ENCODE measurements at regions not wholly inside any gene's neighbourhood (a gene's known extent, or its start where the extent isn't known, plus 50 kb on each side); places are given as distances from the start of the nearest gene placed in this dataset.

GRCh38 chr14:44149597-44149996 lies 357.5 kb downstream of the FSCB start:
- DNase-seq (ENCODE audit: low spot score): peak; percentile 67

DNA sequence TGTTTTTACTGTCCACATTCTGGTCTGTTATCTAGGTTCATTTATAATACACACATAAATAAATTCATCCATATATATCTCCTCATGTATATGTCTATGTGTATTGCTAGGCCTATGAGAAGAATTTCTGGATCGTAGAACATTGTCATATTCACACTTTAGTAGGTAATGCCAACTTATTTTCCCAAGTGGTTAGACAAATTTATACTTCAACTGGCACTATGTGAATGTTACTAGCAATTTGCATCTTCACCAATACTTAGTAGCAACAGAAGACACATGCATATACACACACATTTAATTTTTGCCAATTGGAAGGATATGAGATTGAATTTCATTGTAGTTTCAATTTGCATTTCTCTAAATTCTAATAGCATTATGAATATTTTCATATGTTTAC lies 365.1 kb downstream of the FSCB start:
- no peak for DNase-seq (ENCODE audit: low spot score)

GRCh38 chr14:44135972-44136371 lies 371.1 kb downstream of the FSCB start:
- no peak for DNase-seq (ENCODE audit: low spot score)

DNA sequence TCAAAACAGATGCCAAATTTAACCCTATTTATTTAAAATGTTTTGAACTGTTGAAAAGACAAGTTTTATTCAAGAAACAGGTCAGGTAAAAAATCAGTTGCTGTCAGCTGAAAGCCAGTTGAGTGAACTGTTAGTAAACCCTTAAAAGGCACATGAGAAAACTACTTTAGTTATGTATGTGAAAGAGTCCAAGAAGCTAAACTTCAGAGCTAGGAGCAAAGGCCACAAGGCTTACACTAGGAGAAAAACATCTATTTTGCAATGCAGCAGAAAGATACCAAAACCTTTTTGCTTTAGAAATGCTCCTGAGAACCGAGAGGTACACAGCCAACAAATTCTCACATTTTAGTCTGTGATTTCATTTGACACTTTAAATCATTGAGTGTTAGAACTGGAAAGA lies 375.2 kb downstream of the FSCB start:
- no peak for DNase-seq (ENCODE audit: low spot score)

DNA sequence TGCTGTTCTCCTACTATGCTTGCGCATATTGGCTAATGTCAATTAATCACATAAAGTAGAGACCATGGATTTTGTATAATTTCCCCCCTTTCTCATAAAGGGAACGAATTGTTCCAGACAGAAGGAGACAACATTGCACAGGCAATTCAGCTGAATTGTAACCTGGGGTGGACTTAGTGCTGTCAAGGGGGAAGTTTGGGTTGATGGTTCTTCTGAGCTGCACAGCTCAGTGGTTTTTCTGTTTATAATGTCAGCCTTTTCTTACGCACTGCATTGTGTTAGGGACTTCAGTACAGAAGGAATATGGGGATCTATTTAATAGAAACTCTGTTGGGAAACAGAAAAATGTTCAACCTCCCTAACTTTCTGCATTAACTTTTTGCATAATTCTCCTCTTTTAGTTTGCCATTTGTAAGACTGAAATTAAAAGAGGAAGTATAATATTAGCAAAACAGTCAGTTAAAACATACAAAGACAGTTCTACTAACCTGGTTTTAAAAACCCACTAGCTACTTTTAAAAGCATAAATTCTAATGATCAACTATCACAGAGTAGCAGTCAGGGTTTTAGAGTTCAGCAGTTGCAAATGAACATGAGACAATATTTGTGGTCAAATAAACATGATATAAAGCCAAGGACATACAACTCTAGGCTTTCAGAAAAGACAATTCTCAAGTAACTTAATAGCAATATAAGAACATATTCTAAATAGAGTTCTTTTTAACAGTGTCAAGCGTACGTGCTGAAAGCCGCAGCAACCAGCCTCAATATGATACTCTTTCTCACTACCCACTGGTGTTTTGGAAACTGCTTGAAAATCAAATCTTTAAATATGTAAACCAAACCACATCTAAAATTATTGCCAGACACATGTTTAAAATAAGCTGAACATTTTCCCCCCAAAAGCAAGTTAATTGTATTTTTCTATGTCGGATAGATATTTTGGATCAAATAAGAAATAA lies 393.0 kb downstream of the FSCB start:
- DNase-seq (ENCODE audit: low spot score): no peak

DNA sequence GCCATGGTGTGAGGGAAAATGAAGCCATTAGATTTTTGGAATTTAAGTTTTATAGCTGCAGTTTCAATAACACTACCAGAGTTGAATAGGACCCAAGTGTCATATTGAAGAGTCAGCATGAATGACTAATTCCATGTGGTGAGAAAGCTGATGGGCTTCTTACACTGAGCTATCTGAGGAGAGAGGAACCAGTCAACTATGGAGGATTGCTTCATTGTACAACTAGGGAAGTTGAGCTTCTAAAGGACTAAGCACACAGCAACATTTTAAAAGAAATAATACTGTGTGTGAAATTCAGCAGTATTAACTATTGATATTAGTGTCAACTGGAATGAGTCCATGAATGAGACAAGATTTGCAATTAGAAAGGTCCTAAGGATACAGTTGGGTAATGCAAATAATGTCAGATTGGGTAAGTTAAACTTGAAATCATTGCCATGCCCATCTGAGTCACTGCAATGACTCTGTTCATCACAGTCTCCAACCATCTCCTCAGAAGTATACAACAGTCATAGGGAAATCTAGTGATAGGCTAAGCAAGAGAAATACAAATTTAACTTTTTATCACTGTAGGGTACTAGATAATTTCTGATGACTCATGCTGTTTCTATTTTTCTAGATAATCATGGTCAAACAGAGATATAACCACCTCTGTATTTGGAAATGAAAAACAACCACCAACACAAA lies 394.2 kb downstream of the FSCB start:
- no peak for DNase-seq (ENCODE audit: low spot score)

DNA sequence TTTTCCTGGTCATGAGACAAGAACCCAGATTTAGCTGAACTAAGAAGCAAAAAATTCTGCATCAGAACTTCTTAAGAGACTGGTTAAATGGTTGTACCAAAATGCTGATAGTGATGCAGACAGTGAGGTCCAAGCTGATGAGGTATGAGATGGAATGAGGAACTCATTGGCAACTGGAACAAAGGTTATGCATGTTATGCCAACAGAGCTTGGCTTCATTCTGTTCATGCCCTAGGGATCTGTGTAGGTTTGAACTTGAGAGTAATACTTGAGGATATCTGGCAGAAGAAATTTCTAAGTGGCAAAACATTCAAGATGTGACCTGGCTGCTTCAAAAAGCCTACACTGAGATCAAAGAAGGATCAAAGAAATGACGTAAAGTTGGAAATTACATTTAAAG lies 398.0 kb downstream of the FSCB start:
- no peak for DNase-seq (ENCODE audit: low spot score)

DNA sequence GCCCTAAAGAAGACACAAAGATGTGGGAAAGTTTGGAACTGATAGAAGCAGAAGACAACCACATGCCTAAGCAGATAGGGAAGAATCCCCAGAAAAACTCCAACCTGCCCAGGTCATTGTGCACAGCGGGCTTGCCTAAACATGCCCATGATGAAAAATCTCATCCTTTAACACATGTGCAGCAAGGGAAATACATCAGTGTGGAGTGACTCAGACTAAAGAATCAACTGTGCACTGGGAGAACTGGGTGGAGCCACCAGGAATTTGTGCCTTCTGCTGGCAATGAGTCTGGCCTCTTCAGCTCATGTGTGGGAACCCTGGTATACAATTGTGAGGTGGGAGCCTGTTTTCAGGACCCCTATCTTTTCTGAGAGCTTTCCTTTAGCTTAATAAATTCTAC lies 398.5 kb downstream of the FSCB start:
- DNase-seq (ENCODE audit: low spot score): no peak

- no peak for DNase-seq (ENCODE audit: low spot score)
Measured at GRCh38 chr14:44107156-44107555, 399.9 kb downstream of the FSCB start.

GRCh38 chr14:44099743-44100488 lies 407.2 kb downstream of the FSCB start:
- no peak for DNase-seq (ENCODE audit: low spot score)

- DNase-seq (ENCODE audit: low spot score): no peak
Measured at GRCh38 chr14:44081146-44081545, 425.9 kb downstream of the FSCB start.

DNA sequence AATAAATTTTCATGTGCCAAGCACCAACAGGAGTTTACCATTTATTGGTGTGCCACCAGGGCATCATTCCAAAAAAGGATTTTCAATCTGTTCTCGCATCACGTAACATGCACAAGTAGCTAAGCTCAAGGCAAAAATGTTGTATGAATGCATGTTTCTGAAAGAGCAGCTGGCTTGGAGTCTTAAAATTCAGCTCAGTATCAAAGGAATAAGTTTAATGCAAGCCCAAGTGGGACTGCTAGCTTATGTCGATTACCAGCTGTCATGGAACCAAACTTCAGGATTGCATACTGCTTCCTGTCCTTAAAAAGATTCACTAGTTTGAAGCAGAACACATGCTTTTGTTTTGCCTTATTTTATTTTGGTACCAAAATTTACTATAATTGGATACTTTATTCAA lies 437.0 kb downstream of the FSCB start:
- no peak for DNase-seq (ENCODE audit: low spot score)

DNA sequence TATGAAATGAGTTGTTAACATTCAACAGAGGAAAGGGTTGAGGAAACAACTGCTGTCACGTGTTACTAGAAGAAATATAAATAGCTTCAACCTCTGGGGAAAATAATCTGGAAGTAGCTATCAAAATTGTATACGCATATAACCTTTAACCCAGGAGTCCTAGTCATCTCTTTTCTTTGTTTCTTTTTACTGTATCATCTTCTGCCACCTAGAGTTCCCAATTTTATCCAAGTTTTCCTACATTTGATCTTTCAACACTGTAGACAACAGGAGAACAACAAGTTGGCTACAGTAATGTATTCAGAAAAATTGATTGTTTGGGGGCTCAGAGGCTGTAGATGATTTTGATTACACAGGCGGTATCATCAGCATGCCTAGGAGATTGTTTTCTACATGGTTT lies 453.7 kb downstream of the FSCB start:
- DNase-seq (ENCODE audit: low spot score): no peak

- no peak for DNase-seq (ENCODE audit: low spot score)
Measured at GRCh38 chr14:44041700-44042099, 465.4 kb downstream of the FSCB start.

GRCh38 chr14:44040561-44040960 lies 466.5 kb downstream of the FSCB start:
- DNase-seq (ENCODE audit: low spot score): no peak

DNA sequence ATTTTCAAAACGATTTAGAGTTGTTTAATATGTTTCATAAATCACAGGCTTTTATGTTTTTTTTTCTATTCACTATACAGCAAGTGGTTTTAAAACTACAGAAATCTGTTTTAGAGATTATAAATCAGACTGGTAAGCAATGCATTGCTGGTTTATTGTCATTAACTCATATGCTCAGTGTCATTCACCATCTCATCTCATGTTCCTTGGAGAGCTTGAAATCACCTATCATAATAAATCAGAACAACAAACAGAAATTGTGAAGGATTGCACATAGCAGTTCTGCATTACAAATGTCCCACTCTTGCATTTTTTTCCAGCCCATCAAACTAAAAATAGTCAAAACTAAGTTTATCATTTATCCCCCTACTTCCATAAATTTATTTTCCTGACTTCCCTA lies 470.8 kb downstream of the FSCB start:
- no peak for DNase-seq (ENCODE audit: low spot score)

GRCh38 chr14:44035707-44036106 lies 471.4 kb downstream of the FSCB start:
- DNase-seq (ENCODE audit: low spot score): no peak

DNA sequence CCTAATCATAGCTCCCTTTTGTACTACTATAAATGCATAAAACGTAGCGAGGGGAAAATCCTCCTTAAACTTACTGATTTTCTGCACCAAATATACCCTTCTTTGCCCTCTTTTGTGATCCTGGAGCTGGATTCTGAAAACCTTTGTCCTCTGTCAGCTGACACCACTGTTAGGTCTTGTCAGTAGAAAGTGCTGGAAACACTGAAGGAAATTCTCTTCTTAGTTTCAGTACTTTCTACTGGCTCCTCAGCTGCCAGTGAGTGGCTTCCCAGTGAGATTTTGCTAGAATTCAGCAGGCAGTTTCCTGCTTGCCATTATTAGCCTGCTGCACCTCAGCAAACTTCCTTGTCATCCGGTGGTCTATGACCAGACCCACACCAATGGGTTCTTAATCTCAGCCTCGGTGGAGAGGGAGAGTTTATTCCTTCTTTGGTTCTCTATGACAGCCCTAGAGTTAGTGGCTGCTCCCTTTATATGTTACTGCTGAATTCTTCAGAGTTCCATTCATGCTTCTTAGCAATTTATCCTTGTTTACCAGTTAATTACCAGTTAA lies 476.2 kb downstream of the FSCB start:
- peak; percentile 22 for DNase-seq (ENCODE audit: low spot score)

DNA sequence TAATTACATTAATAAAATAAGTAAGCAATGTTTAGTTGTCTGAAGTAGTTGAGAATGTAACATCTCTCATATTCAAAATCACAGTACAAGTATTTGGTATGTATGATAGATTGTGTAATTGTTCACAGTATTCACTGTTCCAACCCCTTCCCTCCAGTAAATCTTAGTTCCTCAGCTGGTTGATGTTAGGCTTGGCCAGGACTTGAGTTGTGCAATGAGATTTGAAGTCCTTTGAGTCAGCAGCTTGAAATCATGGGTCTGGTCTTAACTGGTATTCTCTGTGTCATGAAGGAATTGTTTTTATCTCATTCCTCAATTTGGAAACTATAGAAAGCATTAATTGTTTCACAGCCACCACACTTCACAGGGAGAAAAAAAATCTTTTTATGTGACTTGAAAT lies 477.1 kb downstream of the FSCB start:
- DNase-seq (ENCODE audit: low spot score): no peak

DNA sequence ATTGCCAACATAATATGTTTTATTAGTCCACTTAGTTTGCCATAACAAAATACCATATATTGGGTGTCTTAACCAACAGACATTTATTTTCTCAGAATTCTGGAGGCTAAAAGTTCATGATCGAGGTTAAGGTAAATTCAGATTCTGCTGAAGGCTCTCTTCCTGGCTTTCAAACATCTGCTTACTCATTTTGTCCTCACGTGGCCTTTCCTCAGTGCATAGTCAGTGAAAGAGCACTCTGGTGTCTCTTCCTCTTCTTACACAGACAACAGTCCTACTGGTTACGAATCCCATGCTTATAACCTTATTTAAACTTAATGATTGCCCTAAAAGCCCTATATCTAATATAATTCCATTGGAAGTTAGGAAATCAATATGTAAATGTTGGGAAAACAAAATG lies 479.7 kb downstream of the FSCB start:
- no peak for DNase-seq (ENCODE audit: low spot score)

DNA sequence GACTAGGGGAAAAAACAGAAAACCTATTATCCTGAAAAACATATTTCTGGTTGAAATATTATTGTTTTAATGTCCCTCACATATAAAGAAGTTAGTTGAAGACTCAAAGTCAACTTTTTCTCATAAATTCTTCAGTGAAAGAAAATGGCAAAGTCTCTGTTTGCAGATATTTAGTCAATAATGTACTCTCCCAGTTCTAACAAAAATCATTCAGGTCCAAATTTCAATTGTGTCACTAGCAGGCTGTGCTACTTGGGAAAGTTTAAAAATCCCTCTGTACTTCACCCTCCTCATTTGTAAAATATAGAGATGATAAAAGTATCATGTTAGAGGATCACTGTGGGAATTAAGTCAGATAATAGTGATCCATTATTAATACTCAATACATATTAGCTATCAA lies 496.5 kb downstream of the FSCB start:
- no peak for DNase-seq (ENCODE audit: low spot score)

DNA sequence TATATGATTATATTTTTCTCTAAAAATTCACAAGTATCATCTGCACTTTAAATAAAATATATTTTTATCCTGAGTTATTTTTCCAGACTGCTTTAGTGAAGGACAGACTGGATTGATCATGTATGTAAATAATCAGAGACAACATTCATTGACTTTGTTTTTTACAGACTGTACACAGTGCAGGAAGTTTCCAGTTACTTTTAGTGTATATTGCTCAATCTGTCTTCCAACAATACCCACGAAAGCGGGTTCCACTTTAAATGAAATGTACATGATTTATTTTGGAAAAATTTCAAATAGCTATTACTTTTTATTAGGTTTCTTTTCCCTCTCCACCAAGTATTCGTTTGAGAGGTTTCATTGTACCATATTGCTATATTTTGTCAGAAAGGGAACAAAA lies 497.0 kb downstream of the FSCB start:
- DNase-seq (ENCODE audit: low spot score): no peak
